A673 (cell line): ENCODE measurements at regions not wholly inside any gene's neighbourhood (a gene's known extent, or its start where the extent isn't known, plus 50 kb on each side); places are given as distances from the start of the nearest gene placed in this dataset.

Experiments used
- BruUV-seq: library from RNA; stranded (reverse); fragments of 400-500 nt; replicated peaks from 2 replicates; lab custom pipeline; 2021; lab: Mats Ljungman, UMichigan
- CTCF ChIA-PET: fragments of 300-600 bp; sonication (Branson Sonifier 250); formaldehyde crosslinking; loops from one replicate; lab custom pipeline; 2022; ENCODE audit warnings: antibody characterized with exemption; lab: Charles Lee
- POLR2A ChIA-PET: fragments of 300-600 bp; sonication (Branson Sonifier 250); formaldehyde crosslinking; loops from one replicate; lab custom pipeline; 2022; ENCODE audit warnings: antibody characterized with exemption; ENCODE audit not compliant: low non-redundant PET; lab: Charles Lee
- DNase-seq: peaks from one replicate; pipeline ENCODE4 v3.0.0-alpha.2; 2015; ENCODE audit warnings: low spot score
- H3K27ac ChIP-seq: fragments of 200-600 bp; sonication (generic); 2 replicates; pipeline ENCODE4 v1.5.1; 2016; ENCODE audit warnings: mixed run types, low read depth, mild to moderate bottlenecking, mixed read lengths, antibody characterized with exemption, low read length; ENCODE audit not compliant: poor library complexity, severe bottlenecking
- H3K27me3 ChIP-seq: fragments of 200-600 bp; sonication (generic); replicated peaks from 2 replicates; pipeline ENCODE4 v1.6.1; 2017; ENCODE audit warnings: mixed run types, low read depth, mild to moderate bottlenecking, mixed read lengths, antibody characterized with exemption, low read length; ENCODE audit not compliant: insufficient read depth, poor library complexity
- H3K36me3 ChIP-seq: fragments of 200-600 bp; sonication (generic); 2 replicates; pipeline ENCODE4 v1.6.1; 2016; ENCODE audit warnings: mixed run types, mild to moderate bottlenecking, mixed read lengths, antibody characterized with exemption, low read length; ENCODE audit not compliant: insufficient read depth, poor library complexity, severe bottlenecking
- H3K4me1 ChIP-seq: fragments of 200-600 bp; sonication (generic); 2 replicates; pipeline ENCODE4 v1.6.1; 2017; ENCODE audit warnings: mixed run types, mild to moderate bottlenecking, mixed read lengths, antibody characterized with exemption, low read length; ENCODE audit not compliant: insufficient read depth, poor library complexity, severe bottlenecking
- H3K4me3 ChIP-seq: fragments of 200-600 bp; sonication (generic); 2 replicates; pipeline ENCODE4 v1.5.1; 2016; ENCODE audit warnings: low read depth, mixed run types, mild to moderate bottlenecking, mixed read lengths, low read length; ENCODE audit not compliant: poor library complexity, severe bottlenecking
- H3K9me3 ChIP-seq: fragments of 200-600 bp; sonication (generic); 2 replicates; pipeline ENCODE4 v1.6.1; 2016; ENCODE audit warnings: mixed run types, low read depth, mild to moderate bottlenecking, mixed read lengths, antibody characterized with exemption, low read length; ENCODE audit not compliant: poor library complexity, severe bottlenecking
- CTCF ChIP-seq: fragments of 300-800, 200-600 bp; sonication (generic); conservative IDR thresholded peaks from 2 replicates; pipeline ENCODE4 v1.5.1; 2017; ENCODE audit warnings: low read depth, mild to moderate bottlenecking, antibody characterized with exemption, low read length, moderate library complexity, mixed read lengths
- EZH2 ChIP-seq: fragments of 200-600 bp; sonication (generic); IDR thresholded peaks from 2 replicates; pipeline ENCODE4 v1.6.1; 2017; ENCODE audit warnings: borderline replicate concordance, low read depth, mild to moderate bottlenecking, mixed read lengths, antibody characterized with exemption, low read length; ENCODE audit not compliant: poor library complexity, severe bottlenecking
- intact Hi-C: fragments of 100-400 bp; cut with micrococcal nuclease; formaldehyde crosslinking; loops from one replicate; pipeline ENCODE4 v1.10.0; 2022; ENCODE audit not compliant: unreplicated experiment

DNA sequence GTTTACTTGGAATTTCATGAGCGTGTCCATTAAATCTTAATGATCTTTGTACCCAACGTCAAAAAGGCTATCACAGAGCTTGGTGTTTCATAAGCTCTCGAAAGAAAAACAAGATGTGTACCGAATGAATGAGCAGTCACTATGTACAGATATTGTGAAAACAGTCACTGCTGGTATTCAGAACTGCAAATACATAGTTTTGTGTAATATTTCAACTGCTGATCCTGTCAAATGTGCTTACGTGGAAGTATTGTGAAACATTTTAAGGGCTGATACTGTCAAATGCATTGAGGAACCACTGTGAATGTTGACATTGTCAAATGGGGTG, 184.2 kb upstream of the KLHL29 start:
- Histone ChIP-seq H3K27ac (no peak overlapping the region), H3K4me3 (no peak overlapping the region), H3K9me3 (no peaks in the 10 kb centered on the region), H3K4me1 (no peaks in the 10 kb centered on the region), H3K27me3 (peaks cover 27% of the 10 kb centered on the region), H3K36me3 (no peaks in the 10 kb centered on the region)
- intact Hi-C loops = no loop called here
- no peak for TF ChIP-seq CTCF
- TF ChIP-seq EZH2 = no peak
- POLR2A ChIA-PET = no interaction called here
- CTCF ChIA-PET = interaction anchor here (0.7 kb wide), 1 partner anchor 250 kb away, joined by 4 read pairs; no protein-coding TSS in a partner anchor
- BruUV-seq = no TSS peak
- no peak for DNase-seq

DNA sequence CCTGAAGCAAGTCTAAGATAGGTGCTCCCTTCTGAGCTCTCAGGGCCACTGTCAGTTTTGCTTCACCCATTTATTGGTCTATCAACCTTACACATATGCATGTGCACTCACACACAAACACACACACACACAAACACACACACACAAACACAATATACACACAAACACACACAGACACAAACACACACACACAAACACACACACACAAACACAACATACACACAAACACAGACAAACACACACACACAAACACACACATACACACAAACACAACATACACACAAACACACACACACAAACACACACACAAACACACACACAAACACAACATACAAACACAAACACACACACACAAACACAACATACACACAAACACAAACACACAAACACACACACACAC, 181.6 kb upstream of the KLHL29 start:
- POLR2A ChIA-PET = no interaction called here
- intact Hi-C loops = no loop called here
- Histone ChIP-seq H3K9me3 (no peaks in the 10 kb centered on the region), H3K4me3 (no peak overlapping the region), H3K27me3 (peaks cover 26% of the 10 kb centered on the region), H3K4me1 (no peaks in the 10 kb centered on the region), H3K36me3 (no peaks in the 10 kb centered on the region), H3K27ac (no peak overlapping the region)
- BruUV-seq = no TSS peak
- DNase-seq = no peak
- TF ChIP-seq CTCF = no peak
- no peak for TF ChIP-seq EZH2
- CTCF ChIA-PET = no interaction called here

- DNase-seq = no peak
- no peaks in the 10 kb centered on the region for H3K36me3 ChIP-seq
- TF ChIP-seq CTCF = no peak
- no peak for TF ChIP-seq EZH2
- intact Hi-C loops = no loop called here
- no TSS peak for BruUV-seq
- no peaks in the 10 kb centered on the region for H3K9me3 ChIP-seq
- CTCF ChIA-PET = no interaction called here
- H3K27me3 ChIP-seq = peaks cover 36% of the 10 kb centered on the region
- H3K27ac ChIP-seq = no peak overlapping the region
- POLR2A ChIA-PET = no interaction called here
- H3K4me1 ChIP-seq = no peaks in the 10 kb centered on the region
- no peak overlapping the region for H3K4me3 ChIP-seq
These were observed 180.2 kb upstream of the KLHL29 start for GRCh38 chr2:23204685-23205242.
